Adipocyte (in vitro differentiated cells): ENCODE measurements at regions not wholly inside any gene's neighbourhood (a gene's known extent, or its start where the extent isn't known, plus 50 kb on each side); places are given as distances from the start of the nearest gene placed in this dataset.

Source experiments
- DNase-seq: peaks from one replicate; pipeline ENCODE4 v3.0.0-alpha.2; 2015; ENCODE audit warnings: low read depth
- H3K27me3 ChIP-seq: replicated peaks from 2 replicates; pipeline ENCODE4 v1.7.0; 2013; ENCODE audit warnings: mild to moderate bottlenecking, low read length, moderate library complexity; ENCODE audit not compliant: control insufficient read depth, insufficient read depth
- H3K36me3 ChIP-seq: 2 replicates; pipeline ENCODE4 v1.7.0; 2013; ENCODE audit warnings: low read length, mild to moderate bottlenecking, moderate library complexity; ENCODE audit not compliant: control insufficient read depth, insufficient read depth, severe bottlenecking
- H3K4me1 ChIP-seq: 2 replicates; pipeline ENCODE4 v1.7.0; 2013; ENCODE audit warnings: mild to moderate bottlenecking, low read length, moderate library complexity; ENCODE audit not compliant: control insufficient read depth, insufficient read depth
- H3K4me3 ChIP-seq: 2 replicates; pipeline ENCODE4 v1.7.0; 2013; ENCODE audit warnings: mild to moderate bottlenecking, low read length, moderate library complexity
- H3K9ac ChIP-seq: 2 replicates; pipeline ENCODE4 v1.7.0; 2013; ENCODE audit warnings: mild to moderate bottlenecking, low read length, moderate library complexity
- H3K9me3 ChIP-seq: 2 replicates; pipeline ENCODE4 v1.7.0; 2013; ENCODE audit warnings: mild to moderate bottlenecking, low read length, moderate library complexity; ENCODE audit not compliant: control insufficient read depth

GRCh38 chr6:132936646-132937045, 122.3 kb downstream of the RPS12 start:
- Histone ChIP-seq H3K9ac (no peak overlapping the region), H3K4me1 (peaks cover 14% of the 10 kb centered on the region), H3K9me3 (peaks cover 12% of the 10 kb centered on the region), H3K27me3 (peaks cover 30% of the 10 kb centered on the region), H3K36me3 (no peaks in the 10 kb centered on the region), H3K4me3 (no peak overlapping the region)
- DNase-seq = peak; percentile 44

DNA sequence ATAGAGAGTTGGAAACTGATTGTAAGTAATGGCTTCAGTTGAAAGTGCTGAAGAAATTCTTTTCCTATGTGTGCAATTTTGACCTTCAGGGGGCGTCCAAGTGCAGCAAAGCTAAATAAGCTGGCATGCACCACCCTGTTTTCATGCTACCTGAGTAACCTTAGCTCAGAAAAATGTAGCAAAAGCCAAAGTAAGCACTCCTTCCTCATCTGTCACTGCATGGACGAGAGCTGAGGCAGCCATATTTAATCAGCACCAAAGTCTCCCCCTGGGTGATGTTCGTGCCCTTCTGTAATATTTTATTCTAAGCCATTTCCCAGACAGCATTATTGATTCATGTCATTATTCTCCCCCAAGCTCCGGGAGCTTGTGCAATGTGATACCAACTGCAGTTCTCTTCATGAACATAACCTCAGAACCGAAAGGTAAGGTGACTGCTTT, 123.1 kb downstream of the RPS12 start:
- H3K4me1 ChIP-seq = peaks cover 9% of the 10 kb centered on the region
- peak; percentile 65 for DNase-seq
- no peaks in the 10 kb centered on the region for H3K36me3 ChIP-seq
- H3K9me3 ChIP-seq = peaks cover 12% of the 10 kb centered on the region
- peaks cover 30% of the 10 kb centered on the region for H3K27me3 ChIP-seq
- no peak overlapping the region for H3K9ac ChIP-seq
- no peak overlapping the region for H3K4me3 ChIP-seq

- peaks cover 8% of the 10 kb centered on the region for H3K27me3 ChIP-seq
- H3K36me3 ChIP-seq = no peaks in the 10 kb centered on the region
- H3K4me1 ChIP-seq = no peaks in the 10 kb centered on the region
- H3K4me3 ChIP-seq = no peak overlapping the region
- H3K9me3 ChIP-seq = no peaks in the 10 kb centered on the region
- H3K9ac ChIP-seq = no peak overlapping the region
- DNase-seq = no peak
These were observed 134.5 kb downstream of the RPS12 start for GRCh38 chr6:132948889-132949288.

DNA sequence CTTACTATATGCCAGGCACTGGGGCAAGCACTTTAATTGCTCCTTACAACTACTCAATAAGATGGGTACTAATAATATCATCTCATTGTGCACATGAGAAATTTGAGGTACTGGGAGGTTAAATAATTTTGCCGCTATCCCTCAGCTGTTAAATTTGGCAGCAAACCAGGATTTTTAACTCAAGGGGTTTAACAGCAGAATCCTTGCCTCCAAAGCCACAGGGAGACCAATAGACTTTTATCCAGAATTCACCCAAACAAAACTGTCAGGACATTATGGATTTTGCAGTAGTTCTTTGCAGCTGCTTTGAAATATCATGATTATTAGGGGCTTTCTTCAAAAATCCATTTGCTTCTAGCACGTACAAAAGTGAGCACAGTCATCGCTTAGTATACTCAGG, 136.2 kb downstream of the RPS12 start:
- Histone ChIP-seq H3K4me1 (no peaks in the 10 kb centered on the region), H3K4me3 (no peak overlapping the region), H3K36me3 (no peaks in the 10 kb centered on the region), H3K9ac (no peak overlapping the region), H3K9me3 (no peaks in the 10 kb centered on the region), H3K27me3 (peaks cover 8% of the 10 kb centered on the region)
- DNase-seq = no peak

DNA sequence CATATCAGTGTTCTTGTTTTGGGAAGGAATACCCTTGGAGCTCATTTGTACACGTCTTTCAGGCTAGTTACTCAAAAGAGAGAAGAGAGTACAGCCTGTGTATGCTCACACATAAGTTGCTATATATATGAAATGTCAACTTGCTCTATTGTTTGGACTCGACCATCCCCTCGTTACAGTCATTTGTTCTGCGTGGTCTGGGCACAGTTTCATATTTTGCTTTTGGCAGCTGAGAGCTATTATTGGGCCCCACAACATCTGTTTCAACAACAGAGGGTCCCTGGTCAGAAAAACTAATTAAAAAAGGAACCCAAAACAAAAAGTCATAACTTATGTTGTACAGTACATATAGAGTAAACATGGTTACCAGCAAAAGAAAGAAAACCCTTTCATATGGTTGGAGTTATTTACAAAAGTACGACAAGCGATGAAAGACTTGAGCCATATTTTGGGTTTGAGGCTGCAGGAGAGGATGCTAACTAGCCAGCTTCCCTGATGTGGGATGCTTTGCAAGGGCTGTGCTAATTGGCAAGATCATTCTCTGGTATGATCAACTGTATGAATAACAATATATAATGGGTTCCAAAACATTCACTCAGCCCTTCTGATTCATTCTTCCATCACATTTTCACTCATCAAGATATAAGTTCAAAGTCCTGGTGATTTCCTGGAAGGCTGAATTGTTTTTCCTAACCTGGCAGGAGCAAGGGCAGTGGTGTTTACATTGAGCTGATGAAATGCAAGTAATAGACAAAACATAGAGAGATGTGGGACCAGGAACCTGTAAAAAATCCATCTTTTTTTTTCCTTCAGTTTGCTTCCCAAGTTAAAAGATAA, 137.9 kb downstream of the RPS12 start:
- Histone ChIP-seq H3K36me3 (no peaks in the 10 kb centered on the region), H3K27me3 (peaks cover 7% of the 10 kb centered on the region), H3K4me3 (no peak overlapping the region), H3K9me3 (no peaks in the 10 kb centered on the region), H3K4me1 (no peaks in the 10 kb centered on the region), H3K9ac (no peak overlapping the region)
- DNase-seq = no peak

GRCh38 chr6:132952986-132953385, 138.6 kb downstream of the RPS12 start:
- Histone ChIP-seq H3K4me3 (no peak overlapping the region), H3K27me3 (peaks cover 4% of the 10 kb centered on the region), H3K36me3 (no peaks in the 10 kb centered on the region), H3K9me3 (no peaks in the 10 kb centered on the region), H3K4me1 (no peaks in the 10 kb centered on the region), H3K9ac (no peak overlapping the region)
- no peak for DNase-seq

- Histone ChIP-seq H3K27me3 (peaks cover 6% of the 10 kb centered on the region), H3K4me3 (no peak overlapping the region), H3K9ac (no peak overlapping the region), H3K4me1 (no peaks in the 10 kb centered on the region), H3K9me3 (no peaks in the 10 kb centered on the region), H3K36me3 (no peaks in the 10 kb centered on the region)
- no peak for DNase-seq
These were observed 139.9 kb downstream of the RPS12 start for GRCh38 chr6:132954222-132954621.

DNA sequence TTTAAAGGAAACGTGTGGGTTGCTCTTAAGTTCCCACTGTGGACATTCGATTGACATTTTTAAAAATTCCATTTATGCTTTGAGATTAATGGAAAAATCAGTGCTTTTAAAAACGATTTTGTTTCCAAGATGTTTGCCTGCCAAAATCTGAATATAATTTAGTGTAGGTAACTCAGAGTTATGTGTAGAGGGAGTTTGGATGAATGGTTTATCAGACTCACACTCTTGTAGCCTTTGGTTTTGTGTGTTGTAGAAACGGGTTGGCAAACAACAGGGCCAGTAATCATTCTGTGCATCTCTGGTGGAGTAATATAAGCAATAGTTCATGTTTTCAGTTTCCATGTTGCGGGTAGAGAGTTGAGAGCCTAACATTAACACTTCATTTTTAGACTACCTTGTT, 140.6 kb downstream of the RPS12 start:
- Histone ChIP-seq H3K4me3 (no peak overlapping the region), H3K36me3 (no peaks in the 10 kb centered on the region), H3K9me3 (no peaks in the 10 kb centered on the region), H3K9ac (no peak overlapping the region), H3K4me1 (no peaks in the 10 kb centered on the region), H3K27me3 (peaks cover 8% of the 10 kb centered on the region)
- DNase-seq = no peak

GRCh38 chr6:132959639-132960326, 145.4 kb downstream of the RPS12 start:
- no peak for DNase-seq
- Histone ChIP-seq H3K36me3 (no peaks in the 10 kb centered on the region), H3K4me3 (no peak overlapping the region)

GRCh38 chr6:132960720-132961119, 146.4 kb downstream of the RPS12 start:
- no peak for DNase-seq
- Histone ChIP-seq H3K9ac (no peak overlapping the region), H3K36me3 (no peaks in the 10 kb centered on the region), H3K27me3 (peaks cover 14% of the 10 kb centered on the region), H3K4me3 (no peak overlapping the region), H3K9me3 (no peaks in the 10 kb centered on the region), H3K4me1 (peaks cover 11% of the 10 kb centered on the region)

More at GRCh38 chr6:132959639-132960326, 145.4 kb downstream of the RPS12 start:
- Histone ChIP-seq H3K4me1 (peaks cover 11% of the 10 kb centered on the region), H3K9ac (no peak overlapping the region), H3K27me3 (peaks cover 14% of the 10 kb centered on the region), H3K9me3 (no peaks in the 10 kb centered on the region)

- H3K4me1 ChIP-seq = peaks cover 11% of the 10 kb centered on the region
- H3K36me3 ChIP-seq = no peaks in the 10 kb centered on the region
- H3K4me3 ChIP-seq = no peak overlapping the region
- H3K27me3 ChIP-seq = peaks cover 14% of the 10 kb centered on the region
- DNase-seq = peak; percentile 69
- H3K9me3 ChIP-seq = no peaks in the 10 kb centered on the region
- H3K9ac ChIP-seq = no peak overlapping the region
These were observed 146.8 kb downstream of the RPS12 start for GRCh38 chr6:132961122-132961521.
